ENCODE measurements at regions not wholly inside any gene's neighbourhood (a gene's known extent, or its start where the extent isn't known, plus 50 kb on each side); places are given as distances from the start of the nearest gene placed in this dataset.

- ATAC-seq, result no peak
- no peaks in the 10 kb centered on the region for H3K9me3 ChIP-seq
- intact Hi-C loops (cut with DNase I), result no loop called here
- no peaks in the 10 kb centered on the region for H3K27me3 ChIP-seq (ENCODE audit: insufficient read depth in 3 of 3, low read length in 2 of 3)
- WGBS, 3 donors, result 74 to 83% (median 74%) methylated on average over 4 of the region's 4 CpGs
- DNase-seq, result no peak
- no peaks in the 10 kb centered on the region for H3K4me1 ChIP-seq
- no peak for TF ChIP-seq CTCF (IDR thresholded peaks at IDR 0.05)
- no peak overlapping the region for H3K27ac ChIP-seq
- H3K4me3 ChIP-seq, result no peak overlapping the region
- H3K36me3 ChIP-seq (ENCODE audit: insufficient read depth in 1 of 2, low read depth in 1 of 2), result no peaks in the 10 kb centered on the region
Measured at GRCh38 chr5:159732220-159732619, 184.1 kb upstream of the ADRA1B start.

- ATAC-seq (no peak), DNase-seq (no peak)
- Histone ChIP-seq H3K27me3 (ENCODE audit: insufficient read depth in 3 of 3, low read length in 2 of 3) (no peaks in the 10 kb centered on the region), H3K4me3 (no peak overlapping the region), H3K4me1 (no peaks in the 10 kb centered on the region), H3K27ac (no peak overlapping the region), H3K9me3 (no peaks in the 10 kb centered on the region), H3K36me3 (ENCODE audit: insufficient read depth in 1 of 2, low read depth in 1 of 2) (no peaks in the 10 kb centered on the region)
- intact Hi-C loops (cut with DNase I), result no loop called here
- no peak for TF ChIP-seq CTCF (IDR thresholded peaks at IDR 0.05)
- WGBS, 3 donors, result 84 to 85% (median 84%) methylated on average over 2 of the region's 2 CpGs
Measured at GRCh38 chr5:159734366-159734765, 181.9 kb upstream of the ADRA1B start.

GRCh38 chr5:159735036-159735435, 181.2 kb upstream of the ADRA1B start:
- Histone ChIP-seq H3K9me3 (no peaks in the 10 kb centered on the region), H3K4me3 (no peak overlapping the region), H3K27ac (no peak overlapping the region), H3K4me1 (no peaks in the 10 kb centered on the region), H3K27me3 (ENCODE audit: insufficient read depth in 3 of 3, low read length in 2 of 3) (no peaks in the 10 kb centered on the region), H3K36me3 (ENCODE audit: insufficient read depth in 1 of 2, low read depth in 1 of 2) (no peaks in the 10 kb centered on the region)
- 64 to 76% (median 66%) methylated on average over 2 of the region's 2 CpGs for WGBS, 3 donors
- DNase-seq (no peak), ATAC-seq (no peak)
- intact Hi-C loops (cut with DNase I), result no loop called here
- no peak for TF ChIP-seq CTCF (IDR thresholded peaks at IDR 0.05)

GRCh38 chr5:159735749-159736660, 180.3 kb upstream of the ADRA1B start:
- WGBS, 3 donors, result 85 to 87% (median 86%) methylated on average over 8 of the region's 8 CpGs
- TF ChIP-seq CTCF (IDR thresholded peaks at IDR 0.05), result no peak
- intact Hi-C loops (cut with DNase I), result no loop called here
- H3K27ac ChIP-seq, result no peak overlapping the region
- no peaks in the 10 kb centered on the region for H3K27me3 ChIP-seq (ENCODE audit: insufficient read depth in 3 of 3, low read length in 2 of 3)
- H3K36me3 ChIP-seq (ENCODE audit: insufficient read depth in 1 of 2, low read depth in 1 of 2), result no peaks in the 10 kb centered on the region
- H3K9me3 ChIP-seq, result no peaks in the 10 kb centered on the region
- H3K4me3 ChIP-seq, result no peak overlapping the region
- ATAC-seq (no peak), DNase-seq (no peak)
- no peaks in the 10 kb centered on the region for H3K4me1 ChIP-seq
